SK-N-MC (cell line): ENCODE measurements at regions not wholly inside any gene's neighbourhood (a gene's known extent, or its start where the extent isn't known, plus 50 kb on each side); places are given as distances from the start of the nearest gene placed in this dataset.
"Not testable (repeated sequence)": the region's sequence is repeated elsewhere in the genome, so short reads cannot be mapped to it uniquely, and the experiment has no call there.

Experiments used
- DNase-seq: peaks from one replicate; pipeline ENCODE4 v3.0.0-alpha.2; 2011; ENCODE audit warnings: low read depth, low spot score
- H3K27ac ChIP-seq: fragments of 200-600 bp; sonication (generic); 2 replicates; pipeline ENCODE4 v1.5.1; 2016; ENCODE audit warnings: mixed run types
- H3K36me3 ChIP-seq: fragments of 200-600 bp; sonication (generic); 2 replicates; pipeline ENCODE4 v1.6.1; 2017; ENCODE audit warnings: antibody characterized with exemption, low read length, mixed read lengths; ENCODE audit not compliant: insufficient read depth
- H3K4me3 ChIP-seq: fragments of 200-600 bp; sonication (generic); 2 replicates; pipeline ENCODE4 v1.5.1; 2016
- H3K9ac ChIP-seq: fragments of 200-600 bp; sonication (generic); 2 replicates; pipeline ENCODE4 v1.8.0; 2017; ENCODE audit warnings: mixed run types, mixed read lengths; ENCODE audit not compliant: insufficient read length
- H3K9me3 ChIP-seq: fragments of 200-600 bp; sonication (generic); 2 replicates; pipeline ENCODE4 v1.6.1; 2017; ENCODE audit warnings: low read depth, mild to moderate bottlenecking, antibody characterized with exemption, low read length, moderate library complexity, mixed read lengths
- EZH2 ChIP-seq: fragments of 200-600 bp; sonication (generic); IDR thresholded peaks from one replicate; pipeline ENCODE4 v1.6.1; 2017; ENCODE audit warnings: antibody characterized with exemption
- FOXP2 ChIP-seq: optimal IDR thresholded peaks from 2 replicates; pipeline ENCODE3; 2011; ENCODE audit warnings: mild to moderate bottlenecking, moderate library complexity; ENCODE audit not compliant: insufficient read depth; ENCODE audit errors: extremely low read length, control extremely low read depth
- POLR2AphosphoS5 ChIP-seq: IDR thresholded peaks from 2 replicates; pipeline ENCODE4 v1.6.1; 2012; ENCODE audit warnings: mild to moderate bottlenecking, low read depth, low read length, borderline replicate concordance

GRCh38 chr7:131057794-131058070 lies 269.9 kb upstream of the MKLN1 start:
- H3K9ac ChIP-seq, result peak overlapping the region; percentile 26
- peaks cover 7% of the 10 kb centered on the region for H3K36me3 ChIP-seq
- no peaks in the 10 kb centered on the region for H3K9me3 ChIP-seq
- no peak overlapping the region; the same call in 1 of the 2 replicates for H3K4me3 ChIP-seq
- TF ChIP-seq POLR2AphosphoS5, result no peak
- TF ChIP-seq EZH2, result no peak
- no peak for TF ChIP-seq FOXP2
- DNase-seq, result no peak
- H3K27ac ChIP-seq, result peak overlapping the region; percentile 95

DNA sequence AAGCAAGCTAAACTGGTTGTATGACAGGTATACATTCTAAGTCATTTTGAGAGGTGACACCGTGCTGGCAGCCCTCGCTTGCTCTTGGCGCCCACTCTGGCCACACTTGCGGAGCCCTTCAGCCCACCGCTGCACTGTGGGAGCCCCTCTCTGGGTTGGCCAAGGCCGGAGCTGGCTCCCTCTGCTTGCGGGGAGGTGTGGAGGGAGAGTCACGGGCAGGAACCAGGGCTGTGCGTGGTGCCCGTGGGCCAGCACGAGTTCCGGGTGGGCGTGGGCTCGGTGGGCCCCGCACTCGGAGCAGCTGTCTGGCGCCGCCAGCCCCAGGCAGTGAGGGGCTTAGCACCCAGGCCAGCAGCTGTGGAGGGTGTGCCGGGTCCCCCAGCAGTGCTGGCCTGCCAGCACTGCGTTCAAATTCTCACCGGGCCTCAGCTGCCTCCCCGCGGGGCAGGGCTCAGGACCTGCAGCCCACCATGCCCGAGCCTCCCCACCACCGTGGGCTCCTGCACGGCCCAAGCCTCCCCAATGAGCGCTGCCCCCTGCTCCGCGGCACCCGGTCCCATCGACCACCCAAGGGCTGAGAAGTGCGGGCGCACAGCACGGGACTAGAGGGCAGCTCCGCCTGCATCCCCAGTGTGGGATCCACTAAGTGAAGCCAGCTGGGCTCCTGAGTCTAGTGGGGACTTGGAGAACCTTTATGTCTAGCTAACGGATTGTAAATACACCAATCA lies 269.0 kb upstream of the MKLN1 start:
- H3K27ac ChIP-seq, DNase-seq, H3K36me3 ChIP-seq, H3K9ac ChIP-seq, H3K9me3 ChIP-seq, H3K4me3 ChIP-seq: not testable (repeated sequence)

DNA sequence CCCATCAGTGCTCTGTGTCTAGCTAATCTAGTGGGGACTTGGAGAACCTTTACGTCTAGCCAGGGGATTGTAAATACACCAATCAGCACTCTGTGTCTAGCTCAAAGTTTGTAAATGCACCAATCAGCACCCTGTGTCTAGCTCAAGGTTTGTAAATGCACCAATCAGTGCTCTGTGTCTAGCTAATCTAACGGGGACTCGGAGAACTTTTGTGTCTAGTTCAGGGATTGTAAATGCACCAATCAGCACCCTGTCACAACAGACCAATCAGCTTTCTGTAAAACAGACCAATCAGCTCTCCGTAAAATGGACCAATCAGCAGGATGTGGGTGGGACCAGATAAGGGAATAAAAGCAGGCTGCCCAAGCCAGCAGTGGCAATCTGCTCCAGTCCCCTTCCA lies 268.3 kb upstream of the MKLN1 start:
- H3K9me3 ChIP-seq, H3K4me3 ChIP-seq, DNase-seq, H3K27ac ChIP-seq, H3K36me3 ChIP-seq, H3K9ac ChIP-seq: not testable (repeated sequence)

DNA sequence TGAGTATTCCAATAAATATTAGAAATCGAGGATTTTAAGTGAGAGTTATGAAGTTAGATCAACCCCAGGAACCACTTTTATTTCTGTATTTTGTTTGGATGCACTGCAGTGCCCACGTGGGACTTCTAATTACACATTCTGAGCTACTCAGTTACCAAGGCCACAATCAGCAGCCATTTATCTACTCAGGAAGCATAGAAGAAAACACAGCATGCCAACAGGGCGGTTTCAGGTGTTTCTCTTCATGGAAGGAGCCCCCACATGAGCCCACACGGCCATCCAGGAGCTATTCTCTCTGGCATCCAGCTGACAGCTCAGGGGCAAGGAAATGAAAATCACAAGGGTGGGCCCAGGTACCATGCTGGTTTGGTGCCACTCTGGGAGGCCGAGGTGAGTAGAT lies 266.5 kb upstream of the MKLN1 start:
- DNase-seq, result no peak
- no peaks in the 10 kb centered on the region for H3K9me3 ChIP-seq
- H3K4me3 ChIP-seq, result no peak overlapping the region
- H3K27ac ChIP-seq, result no peak overlapping the region
- no peak for TF ChIP-seq EZH2
- no peak for TF ChIP-seq POLR2AphosphoS5
- TF ChIP-seq FOXP2, result no peak
- no peak overlapping the region for H3K9ac ChIP-seq
- peaks cover 7% of the 10 kb centered on the region for H3K36me3 ChIP-seq

DNA sequence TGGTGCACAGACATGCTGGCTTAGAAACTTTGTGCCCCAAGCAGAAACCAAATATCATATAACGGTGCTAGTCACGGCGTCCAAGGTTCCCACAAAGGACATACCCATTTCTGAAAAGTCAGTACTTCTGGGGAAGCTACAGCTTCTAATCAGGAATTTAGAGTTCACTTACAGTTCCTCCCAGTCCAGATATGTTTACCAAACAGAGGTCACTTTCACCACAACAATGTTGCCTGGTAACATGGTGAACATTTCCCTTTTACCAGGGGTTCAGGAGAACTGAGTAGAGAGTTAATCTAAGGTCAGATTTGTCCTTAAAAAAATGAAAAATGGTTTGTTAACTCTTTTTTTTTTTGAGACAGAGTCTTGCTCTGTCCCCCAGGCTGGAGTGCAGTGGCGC lies 265.9 kb upstream of the MKLN1 start:
- Histone ChIP-seq H3K36me3 (peaks cover 7% of the 10 kb centered on the region), H3K27ac (no peak overlapping the region), H3K9me3 (no peaks in the 10 kb centered on the region), H3K9ac (no peak overlapping the region), H3K4me3 (no peak overlapping the region)
- TF ChIP-seq POLR2AphosphoS5 (no peak), FOXP2 (no peak), EZH2 (no peak)
- no peak for DNase-seq

GRCh38 chr7:131066635-131067034 lies 261.0 kb upstream of the MKLN1 start:
- no peak for DNase-seq
- Histone ChIP-seq H3K27ac (peak overlapping the region; percentile 82), H3K36me3 (peaks cover 3% of the 10 kb centered on the region; the same call in 1 of the 2 replicates)

DNA sequence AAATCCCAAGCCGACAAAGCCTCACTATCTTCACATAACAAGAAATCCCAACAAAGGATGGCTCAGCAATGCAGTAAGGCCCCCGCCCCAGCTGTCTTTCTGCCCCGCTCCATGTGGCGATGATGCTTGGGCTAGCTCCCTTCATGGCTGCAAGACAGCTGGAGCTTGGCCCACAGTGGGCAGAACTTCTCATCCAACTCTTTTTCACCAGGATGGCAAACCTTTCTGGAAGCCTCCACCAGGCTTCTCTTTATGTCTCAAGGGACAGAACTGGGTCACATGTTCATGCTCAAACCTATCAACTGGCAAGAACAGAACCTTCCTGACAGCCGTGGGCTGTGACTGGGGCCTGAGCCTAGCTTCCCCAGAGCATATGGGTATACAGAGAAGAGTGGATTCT lies 260.5 kb upstream of the MKLN1 start:
- H3K9me3 ChIP-seq, result no peaks in the 10 kb centered on the region
- DNase-seq, result no peak
- no peak overlapping the region for H3K4me3 ChIP-seq
- no peaks in the 10 kb centered on the region for H3K36me3 ChIP-seq
- peak overlapping the region; percentile 82 for H3K27ac ChIP-seq
- H3K9ac ChIP-seq, result no peak overlapping the region
- TF ChIP-seq FOXP2, result no peak

More at GRCh38 chr7:131066635-131067034, 261.0 kb upstream of the MKLN1 start:
- H3K9ac ChIP-seq, result no peak overlapping the region
- H3K9me3 ChIP-seq, result no peaks in the 10 kb centered on the region
- H3K4me3 ChIP-seq, result no peak overlapping the region
- no peak for TF ChIP-seq EZH2
- TF ChIP-seq FOXP2, result no peak
- no peak for TF ChIP-seq POLR2AphosphoS5

GRCh38 chr7:131068604-131069021 lies 259.1 kb upstream of the MKLN1 start:
- peak overlapping the region; percentile 42 for H3K9ac ChIP-seq
- H3K36me3 ChIP-seq, result 0 out of 2 replicates have a peak, but pooled peaks cover 7% of the 10 kb centered on the region
- DNase-seq, result no peak

GRCh38 chr7:131071786-131072504 lies 255.7 kb upstream of the MKLN1 start:
- no peak for TF ChIP-seq FOXP2
- no peak; the same call in 1 of the 2 replicates for TF ChIP-seq POLR2AphosphoS5
- no peak for TF ChIP-seq EZH2
- Histone ChIP-seq H3K27ac (peak overlapping the region; percentile 96), H3K9ac (peak overlapping the region; percentile 75), H3K36me3 (0 out of 2 replicates have a peak, but pooled peaks cover 12% of the 10 kb centered on the region), H3K9me3 (no peaks in the 10 kb centered on the region), H3K4me3 (peak overlapping the region; percentile 75)
- DNase-seq, result peak; percentile 91

More at GRCh38 chr7:131068604-131069021, 259.1 kb upstream of the MKLN1 start:
- H3K27ac ChIP-seq, result peak overlapping the region; percentile 82
- peak overlapping the region; percentile 10; the same call in 1 of the 2 replicates for H3K4me3 ChIP-seq
- no peaks in the 10 kb centered on the region for H3K9me3 ChIP-seq
- TF ChIP-seq EZH2 (no peak), POLR2AphosphoS5 (no peak), FOXP2 (no peak)
